HL-60 (cell line): ENCODE measurements at regions not wholly inside any gene's neighbourhood (a gene's known extent, or its start where the extent isn't known, plus 50 kb on each side); places are given as distances from the start of the nearest gene placed in this dataset.
"Not testable (repeated sequence)": the region's sequence is repeated elsewhere in the genome, so short reads cannot be mapped to it uniquely, and the experiment has no call there.

ENCODE experiments used
- CTCF ChIP-seq: IDR thresholded peaks from one replicate; pipeline ENCODE4 v1.5.1; 2011; ENCODE audit warnings: low read length, control low read depth, inconsistent platforms; ENCODE audit not compliant: insufficient read depth
- POLR2AphosphoS5 ChIP-seq: IDR thresholded peaks from 2 replicates; pipeline ENCODE4 v1.6.1; 2012; ENCODE audit warnings: low read depth
- REST ChIP-seq: IDR thresholded peaks from 2 replicates; pipeline ENCODE4 v1.6.1; 2012; ENCODE audit warnings: low read depth; ENCODE audit not compliant: insufficient replicate concordance
- SPI1 ChIP-seq: IDR thresholded peaks from 2 replicates; pipeline ENCODE4 v1.6.1; 2012; ENCODE audit warnings: low read depth, mild to moderate bottlenecking, borderline replicate concordance

GRCh38 chr5:120147911-120148310 lies 316.2 kb upstream of the PRR16 start:
- not testable (repeated sequence) for TF ChIP-seq POLR2AphosphoS5, CTCF, REST, SPI1
